Ureter (tissue), 1 donor: ENCODE measurements at regions not wholly inside any gene's neighbourhood (a gene's known extent, or its start where the extent isn't known, plus 50 kb on each side); places are given as distances from the start of the nearest gene placed in this dataset.

ENCODE experiments used
- DNase-seq: peaks from one replicate; pipeline ENCODE4 v3.0.0-alpha.2; 2020; ENCODE audit warnings: low spot score
- donor health status: DM: yes; HTN: yes; CAD: no.

- no peak for DNase-seq
Measured at GRCh38 chr11:127137771-127138280, 137.3 kb upstream of the KIRREL3 start.

DNA sequence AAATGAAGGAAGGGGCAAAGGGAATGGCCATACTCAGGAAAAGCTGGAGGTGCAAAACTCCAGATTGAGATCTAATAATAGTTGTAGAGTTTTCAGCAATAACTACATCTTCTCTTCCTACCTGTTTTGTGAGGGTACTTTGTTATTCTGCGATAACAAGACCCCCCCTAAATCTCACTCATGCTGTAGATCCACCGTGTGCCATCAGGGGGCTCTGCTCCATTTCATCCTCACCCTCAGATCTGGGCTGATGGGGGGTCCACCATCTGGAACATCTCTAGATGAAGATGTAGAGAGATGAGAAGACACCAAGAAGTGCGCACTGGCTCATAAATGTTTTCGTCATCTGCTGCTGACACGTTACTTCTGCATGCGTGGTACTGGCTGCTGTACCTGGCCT is 135.9 kb upstream of the KIRREL3 start:
- DNase-seq, result no peak

- DNase-seq, result no peak
Measured at GRCh38 chr11:127135256-127135655, 134.7 kb upstream of the KIRREL3 start.

DNA sequence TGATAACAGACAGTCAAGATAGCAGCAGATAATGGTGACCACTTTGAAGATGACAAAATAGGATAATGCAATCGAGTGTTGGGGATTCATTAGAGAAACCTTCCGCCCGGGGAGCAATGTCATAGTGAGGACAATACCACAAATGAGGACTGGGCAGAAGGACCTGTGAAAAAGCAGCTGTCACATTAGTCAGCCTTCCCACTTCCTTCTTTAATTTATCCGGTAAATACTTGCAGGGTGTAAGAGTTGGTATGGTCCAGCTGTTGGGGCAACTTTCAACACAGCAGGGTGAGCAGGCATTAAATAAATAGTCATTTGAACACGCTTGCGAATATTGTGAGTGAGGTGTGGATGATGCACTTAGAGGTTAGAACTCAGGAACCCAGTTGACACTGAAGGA is 132.5 kb upstream of the KIRREL3 start:
- DNase-seq, result no peak

GRCh38 chr11:127130321-127130720 is 129.8 kb upstream of the KIRREL3 start:
- DNase-seq, result no peak

GRCh38 chr11:127126986-127127385 is 126.4 kb upstream of the KIRREL3 start:
- no peak for DNase-seq

GRCh38 chr11:127119356-127119755 is 118.8 kb upstream of the KIRREL3 start:
- no peak for DNase-seq

GRCh38 chr11:127118811-127119210 is 118.2 kb upstream of the KIRREL3 start:
- no peak for DNase-seq

- no peak for DNase-seq
Measured at GRCh38 chr11:127117231-127117739, 116.7 kb upstream of the KIRREL3 start.

GRCh38 chr11:127115844-127116243 is 115.3 kb upstream of the KIRREL3 start:
- no peak for DNase-seq

DNA sequence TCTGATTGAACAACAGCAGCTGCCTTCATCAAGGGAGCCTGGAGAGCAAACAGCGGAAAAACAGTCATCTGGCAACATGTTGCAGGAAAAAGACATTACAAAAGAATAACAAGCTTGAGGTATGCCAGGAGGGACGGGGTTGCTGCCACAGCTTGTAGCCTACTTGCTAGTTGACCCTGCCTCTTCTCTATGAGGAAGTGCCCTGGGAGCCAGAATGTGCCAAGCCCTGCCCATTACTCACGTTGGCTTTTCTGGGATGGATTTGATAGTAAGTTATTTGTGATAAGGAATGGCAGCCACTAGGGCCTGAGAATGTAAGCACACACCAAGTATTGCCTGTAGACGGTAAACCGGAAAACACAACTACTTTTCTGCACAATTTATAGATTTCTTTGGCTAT is 113.5 kb upstream of the KIRREL3 start:
- DNase-seq, result no peak

GRCh38 chr11:127110542-127110941 is 110.0 kb upstream of the KIRREL3 start:
- DNase-seq, result no peak

- no peak for DNase-seq
Measured at GRCh38 chr11:127109796-127110480, 109.4 kb upstream of the KIRREL3 start.

DNA sequence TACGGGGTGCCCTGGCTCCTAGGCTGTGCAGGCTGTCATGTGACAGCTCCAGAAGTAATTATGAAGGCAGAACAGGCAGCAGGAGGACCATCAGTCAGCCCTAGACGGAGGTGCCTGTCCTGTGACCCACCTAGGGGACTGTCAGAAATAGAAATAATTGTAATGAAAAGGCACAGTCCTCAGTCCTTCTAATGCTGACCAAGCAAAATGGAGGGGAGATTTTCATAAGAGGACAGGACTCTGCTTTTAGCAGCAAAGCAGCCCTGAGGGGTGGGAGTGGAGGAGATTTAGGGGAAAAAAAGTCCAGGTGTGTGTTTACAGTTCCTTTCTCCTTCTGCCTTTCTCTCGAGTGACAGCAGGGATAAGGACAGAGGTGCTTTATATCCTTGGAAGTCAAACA is 108.3 kb upstream of the KIRREL3 start:
- no peak for DNase-seq

DNA sequence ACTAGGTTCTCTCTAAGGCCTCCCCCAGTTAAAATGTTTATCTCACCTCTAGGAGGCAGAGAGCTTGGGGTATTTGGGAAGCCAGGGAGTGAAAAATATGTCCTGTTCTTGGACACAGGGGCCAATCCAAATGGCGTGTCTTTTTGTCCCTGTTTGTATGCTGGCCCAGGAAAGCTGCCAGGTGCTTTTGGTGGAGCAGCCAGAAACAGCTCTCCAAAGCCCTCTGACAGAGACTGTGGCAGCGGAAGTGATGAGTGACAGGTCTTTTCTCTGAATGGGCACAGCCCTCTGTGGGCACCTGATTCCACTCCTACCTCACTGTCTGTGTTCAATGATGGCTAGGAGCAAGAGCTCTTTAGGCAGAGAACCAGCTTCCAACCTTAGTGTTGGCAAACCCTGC is 106.4 kb upstream of the KIRREL3 start:
- DNase-seq, result no peak

DNA sequence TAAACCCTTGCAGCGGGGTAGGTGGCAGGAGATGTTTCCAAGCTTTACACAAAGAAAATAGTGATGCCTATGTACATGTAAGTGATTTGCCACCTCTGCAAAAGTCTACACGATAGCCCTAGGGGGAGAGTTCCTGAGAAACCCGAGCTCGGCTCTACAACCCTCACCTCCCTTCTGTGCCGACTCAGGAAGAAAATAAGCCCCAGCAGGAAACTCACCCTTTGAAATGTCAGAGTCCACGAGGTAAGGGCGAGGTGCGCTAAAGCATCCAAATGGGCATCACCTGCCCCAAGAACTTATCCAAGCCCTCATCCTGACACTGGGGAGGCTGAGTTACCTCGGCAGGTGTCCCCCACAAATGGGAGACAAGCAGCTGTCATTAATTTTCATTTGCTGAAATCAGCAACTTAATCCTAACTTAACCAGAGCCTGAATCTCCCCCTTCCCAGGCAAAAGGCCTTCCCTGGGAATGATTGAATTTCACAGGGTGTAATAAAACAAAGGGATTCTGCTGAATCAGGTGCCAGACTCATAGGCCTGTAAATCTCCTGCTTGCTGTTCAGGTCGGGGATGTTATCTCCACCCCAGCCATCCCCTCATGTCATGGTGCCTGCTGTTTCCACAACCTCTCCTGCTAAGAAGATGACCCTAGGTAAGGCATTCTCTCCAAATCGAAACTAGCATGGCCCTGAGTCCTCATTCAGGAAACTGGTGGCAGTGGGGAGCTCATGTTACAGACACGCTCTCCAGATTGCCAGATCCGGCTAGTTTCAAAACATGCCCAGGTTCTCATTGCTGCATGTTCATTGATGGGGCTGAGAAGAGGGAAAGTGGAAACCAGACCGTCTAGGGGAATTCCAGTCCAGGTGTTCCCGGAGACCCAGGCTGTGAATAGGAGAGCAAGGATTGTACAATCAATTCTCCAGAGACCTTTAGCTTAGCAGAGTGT is 105.3 kb upstream of the KIRREL3 start:
- DNase-seq, result no peak

GRCh38 chr11:127103586-127104388 is 103.2 kb upstream of the KIRREL3 start:
- DNase-seq, result no peak

DNA sequence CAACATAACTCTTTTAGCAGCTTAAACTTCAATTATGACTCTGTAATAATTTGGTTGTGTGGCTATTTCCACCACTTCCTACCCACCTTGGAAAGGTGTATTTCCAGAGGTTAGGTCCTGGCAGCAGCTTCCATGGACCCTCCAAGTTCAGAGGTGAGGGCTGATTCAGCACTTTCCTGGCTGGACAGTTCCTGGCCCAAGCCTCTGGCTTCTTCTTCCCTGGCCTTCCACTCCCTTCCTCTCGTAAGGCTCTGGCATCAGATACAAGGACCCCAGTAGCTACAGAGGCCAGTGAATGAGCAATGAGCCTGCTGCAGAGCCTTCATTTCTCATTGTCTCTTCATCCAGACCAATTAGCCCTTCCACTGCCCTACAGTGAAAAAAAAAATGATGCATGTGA is 98.1 kb upstream of the KIRREL3 start:
- DNase-seq, result no peak

GRCh38 chr11:127080735-127081134 is 80.2 kb upstream of the KIRREL3 start:
- no peak for DNase-seq

GRCh38 chr11:127075758-127076157 is 75.2 kb upstream of the KIRREL3 start:
- DNase-seq, result no peak

- no peak for DNase-seq
Measured at GRCh38 chr11:127074151-127074761, 73.7 kb upstream of the KIRREL3 start.
